ENCODE measurements at regions not wholly inside any gene's neighbourhood (a gene's known extent, or its start where the extent isn't known, plus 50 kb on each side); places are given as distances from the start of the nearest gene placed in this dataset.

GRCh38 chr2:234632527-234633391 is 135.9 kb upstream of the ARL4C start:
- no peak for TF ChIP-seq SUZ12 (IDR thresholded peaks at IDR 0.05; ENCODE audit: extremely low read depth, insufficient read depth, insufficient read length)
- no peak for TF ChIP-seq ZNF274 (IDR thresholded peaks at IDR 0.05; ENCODE audit: low read depth, low read length)

Measured in NT2/D1 (cell line).